DMS153 treated with DMSO at 0.1 percent for 48 hours (cell line): ENCODE measurements at regions not wholly inside any gene's neighbourhood (a gene's known extent, or its start where the extent isn't known, plus 50 kb on each side); places are given as distances from the start of the nearest gene placed in this dataset.
"Not testable (repeated sequence)": the region's sequence is repeated elsewhere in the genome, so short reads cannot be mapped to it uniquely, and the experiment has no call there.

Experiments
- DNase-seq: peaks from one replicate; lab custom pipeline; 2025; ENCODE audit not compliant: unreplicated experiment; lab: John Stamatoyannopoulos, UW

- no peak for DNase-seq
These were observed 275.2 kb upstream of the EDA2R start for GRCh38 chrX:66914080-66914479.

GRCh38 chrX:66912417-66912816 lies 273.5 kb upstream of the EDA2R start:
- no peak for DNase-seq

GRCh38 chrX:66902081-66902480 lies 263.2 kb upstream of the EDA2R start:
- no peak for DNase-seq

- DNase-seq = no peak
These were observed 262.0 kb upstream of the EDA2R start for GRCh38 chrX:66900886-66901285.

- no peak for DNase-seq
These were observed 253.1 kb upstream of the EDA2R start for GRCh38 chrX:66892004-66892403.

GRCh38 chrX:66889418-66889817 lies 250.5 kb upstream of the EDA2R start:
- no peak for DNase-seq

GRCh38 chrX:66882101-66882500 lies 243.2 kb upstream of the EDA2R start:
- no peak for DNase-seq

GRCh38 chrX:66876776-66877175 lies 237.9 kb upstream of the EDA2R start:
- DNase-seq = no peak

- no peak for DNase-seq
These were observed 233.9 kb upstream of the EDA2R start for GRCh38 chrX:66872771-66873170.

- DNase-seq = no peak
These were observed 224.8 kb upstream of the EDA2R start for GRCh38 chrX:66863721-66864120.

- DNase-seq = no peak
These were observed 194.5 kb upstream of the EDA2R start for GRCh38 chrX:66833426-66833825.

GRCh38 chrX:66815227-66815626 lies 176.3 kb upstream of the EDA2R start:
- no peak for DNase-seq

- DNase-seq = not testable (repeated sequence)
These were observed 155.6 kb upstream of the EDA2R start for GRCh38 chrX:66794514-66794913.

GRCh38 chrX:66766318-66766717 lies 127.4 kb upstream of the EDA2R start:
- DNase-seq = no peak

- DNase-seq = peak; percentile 0
These were observed 121.8 kb upstream of the EDA2R start for GRCh38 chrX:66760651-66761050.

GRCh38 chrX:66756717-66757116 lies 117.8 kb upstream of the EDA2R start:
- DNase-seq = no peak

- no peak for DNase-seq
These were observed 112.4 kb upstream of the EDA2R start for GRCh38 chrX:66751136-66751782.

GRCh38 chrX:66744519-66744918 lies 105.6 kb upstream of the EDA2R start:
- DNase-seq = not testable (repeated sequence)

- DNase-seq = peak; percentile 24
These were observed 92.5 kb upstream of the EDA2R start for GRCh38 chrX:66731398-66731797.

GRCh38 chrX:66728818-66729271 lies 90.0 kb upstream of the EDA2R start:
- peak; percentile 38 for DNase-seq

- DNase-seq = no peak
These were observed 79.0 kb upstream of the EDA2R start for GRCh38 chrX:66717926-66718325.

- no peak for DNase-seq
These were observed 59.7 kb upstream of the EDA2R start for GRCh38 chrX:66698273-66699204.
